Osteoblast (primary cell): ENCODE measurements at regions not wholly inside any gene's neighbourhood (a gene's known extent, or its start where the extent isn't known, plus 50 kb on each side); places are given as distances from the start of the nearest gene placed in this dataset.

Experiments used
- DNase-seq: peaks from one replicate; pipeline ENCODE4 v3.0.0; 2011; ENCODE audit warnings: low spot score, mixed read lengths; ENCODE audit not compliant: insufficient read length; ENCODE audit errors: missing footprints
- H2AFZ ChIP-seq: 2 replicates; pipeline ENCODE4 v1.6.0; 2011; ENCODE audit warnings: mild to moderate bottlenecking, low read length
- H3K27ac ChIP-seq: 2 replicates; pipeline ENCODE4 v1.5.1; 2011; ENCODE audit warnings: mild to moderate bottlenecking, low read depth, low read length, moderate library complexity
- H3K27me3 ChIP-seq: 2 replicates; pipeline ENCODE4 v1.6.0; 2012; ENCODE audit warnings: mild to moderate bottlenecking, control low read depth, inconsistent platforms, low read length, moderate library complexity; ENCODE audit not compliant: insufficient read depth
- H3K36me3 ChIP-seq: 2 replicates; pipeline ENCODE4 v1.5.1; 2011; ENCODE audit warnings: mild to moderate bottlenecking, low read length, control low read depth, moderate library complexity; ENCODE audit not compliant: insufficient read depth
- H3K4me1 ChIP-seq: 2 replicates; pipeline ENCODE4 v1.5.1; 2011; ENCODE audit warnings: mild to moderate bottlenecking, low read length, control low read depth, moderate library complexity; ENCODE audit not compliant: insufficient read depth
- H3K4me2 ChIP-seq: 2 replicates; pipeline ENCODE4 v1.6.0; 2011; ENCODE audit warnings: mild to moderate bottlenecking, low read length; ENCODE audit not compliant: insufficient read depth
- H3K4me3 ChIP-seq: fragments of 200-600 bp; sonication (generic); 3 replicates; pipeline ENCODE4 v1.5.1; 2012; ENCODE audit warnings: mild to moderate bottlenecking, low read length, inconsistent platforms; ENCODE audit not compliant: insufficient read depth
- H3K79me2 ChIP-seq: 2 replicates; pipeline ENCODE4 v1.6.0; 2012; ENCODE audit warnings: mild to moderate bottlenecking, low read length, control low read depth, inconsistent platforms; ENCODE audit not compliant: insufficient read depth
- H3K9me3 ChIP-seq: 2 replicates; pipeline ENCODE4 v1.5.1; 2011; ENCODE audit warnings: low read depth, low read length, control low read depth
- H4K20me1 ChIP-seq: 2 replicates; pipeline ENCODE4 v1.6.0; 2012; ENCODE audit warnings: mild to moderate bottlenecking, low read length, control low read depth; ENCODE audit not compliant: insufficient read depth
- CTCF ChIP-seq: IDR thresholded peaks from 2 replicates; pipeline ENCODE4 v1.5.1; 2011; ENCODE audit warnings: mild to moderate bottlenecking, low read depth, low read length, moderate library complexity; ENCODE audit errors: extremely low read depth

DNA sequence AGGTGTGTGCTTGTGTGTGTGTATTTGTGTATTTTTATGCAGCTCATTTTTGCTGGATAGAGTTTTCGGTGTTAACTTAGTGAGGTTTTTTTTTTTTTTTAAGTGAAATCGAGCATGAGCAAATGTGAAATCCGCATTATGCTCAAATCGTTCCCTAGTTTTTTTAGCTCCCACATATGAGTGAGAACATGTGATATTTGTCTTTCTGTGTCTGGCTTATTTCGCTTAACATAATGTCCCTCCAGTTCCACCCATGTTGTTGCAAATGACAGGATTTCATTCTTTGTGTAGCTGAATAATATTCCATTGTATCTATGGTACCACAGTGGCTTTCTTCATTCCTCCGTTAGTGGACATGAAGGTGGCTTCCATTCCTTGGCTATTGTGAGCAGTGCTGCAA, 1103.3 kb upstream of the EEF2KMT start:
- Histone ChIP-seq H2AFZ (no peak overlapping the region), H3K36me3 (no peaks in the 10 kb centered on the region), H3K9me3 (peaks cover 1% of the 10 kb centered on the region), H3K4me2 (no peak overlapping the region), H3K27me3 (no peaks in the 10 kb centered on the region), H3K4me1 (no peaks in the 10 kb centered on the region), H4K20me1 (no peaks in the 10 kb centered on the region), H3K27ac (no peak overlapping the region), H3K4me3 (no peak overlapping the region), H3K79me2 (no peaks in the 10 kb centered on the region)
- no peak for TF ChIP-seq CTCF
- DNase-seq = no peak

- Histone ChIP-seq H3K27me3 (no peaks in the 10 kb centered on the region), H3K4me1 (no peaks in the 10 kb centered on the region), H2AFZ (no peak overlapping the region), H3K4me2 (no peak overlapping the region), H3K79me2 (no peaks in the 10 kb centered on the region), H3K9me3 (peaks cover 1% of the 10 kb centered on the region), H3K4me3 (no peak overlapping the region), H4K20me1 (no peaks in the 10 kb centered on the region), H3K27ac (no peak overlapping the region), H3K36me3 (no peaks in the 10 kb centered on the region)
- DNase-seq = no peak
- no peak for TF ChIP-seq CTCF
Measured at GRCh38 chr16:6200271-6200670, 1102.7 kb upstream of the EEF2KMT start.

DNA sequence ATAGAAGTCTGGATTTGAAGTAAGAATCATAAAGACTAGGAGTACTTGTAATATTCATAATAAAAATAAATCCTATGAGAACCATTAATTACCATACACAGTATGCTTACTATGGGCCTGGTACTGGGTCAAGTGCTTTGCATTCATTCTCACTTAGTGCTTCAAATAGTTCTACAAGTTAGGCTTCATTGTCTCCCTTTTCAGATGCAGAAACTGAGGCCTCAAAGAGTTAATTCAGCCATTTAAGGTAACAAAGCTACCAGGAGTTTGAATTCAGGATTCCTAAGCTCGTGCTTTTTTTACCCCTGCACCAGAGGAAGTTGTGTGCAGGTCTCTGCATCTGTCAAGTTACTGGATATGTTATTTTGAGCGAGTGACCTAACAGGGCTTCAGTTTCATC, 1098.4 kb upstream of the EEF2KMT start:
- H3K79me2 ChIP-seq = no peaks in the 10 kb centered on the region
- H3K4me3 ChIP-seq = no peak overlapping the region
- H3K27ac ChIP-seq = no peak overlapping the region
- no peak overlapping the region for H3K4me2 ChIP-seq
- no peak for DNase-seq
- H3K36me3 ChIP-seq = no peaks in the 10 kb centered on the region
- no peaks in the 10 kb centered on the region for H4K20me1 ChIP-seq
- H3K27me3 ChIP-seq = no peaks in the 10 kb centered on the region
- H3K4me1 ChIP-seq = no peaks in the 10 kb centered on the region
- H2AFZ ChIP-seq = no peak overlapping the region
- TF ChIP-seq CTCF = no peak
- H3K9me3 ChIP-seq = peaks cover 5% of the 10 kb centered on the region

DNA sequence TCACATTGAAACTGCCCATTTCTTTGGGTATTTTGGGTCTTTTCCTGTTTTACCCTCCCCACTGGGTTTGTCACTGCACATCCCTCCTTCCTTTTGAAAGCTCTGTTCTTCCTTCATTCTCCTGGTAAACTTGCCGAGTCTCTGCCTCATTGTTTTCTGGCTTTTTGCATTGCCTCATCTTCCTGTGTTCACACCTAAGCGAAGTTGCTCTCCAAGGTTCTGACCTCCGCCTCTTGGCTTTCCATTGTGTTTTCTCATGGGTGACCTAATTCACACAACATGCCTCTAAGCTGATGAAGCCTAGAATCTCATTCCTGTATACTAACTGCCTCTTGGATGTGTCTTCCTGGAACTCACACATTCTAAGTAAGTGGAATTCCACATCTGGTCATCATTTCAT, 1096.1 kb upstream of the EEF2KMT start:
- no peaks in the 10 kb centered on the region for H4K20me1 ChIP-seq
- H3K27me3 ChIP-seq = no peaks in the 10 kb centered on the region
- no peak overlapping the region for H3K4me3 ChIP-seq
- H3K4me2 ChIP-seq = no peak overlapping the region
- H2AFZ ChIP-seq = no peak overlapping the region
- H3K27ac ChIP-seq = no peak overlapping the region
- DNase-seq = no peak
- TF ChIP-seq CTCF = no peak
- no peaks in the 10 kb centered on the region for H3K4me1 ChIP-seq
- no peaks in the 10 kb centered on the region for H3K36me3 ChIP-seq
- H3K79me2 ChIP-seq = no peaks in the 10 kb centered on the region
- peaks cover 3% of the 10 kb centered on the region for H3K9me3 ChIP-seq
